Stimulated activated naive CD8-positive, alpha-beta T cell treated with anti-CD3 and anti-CD28 coated beads, Interleukin-15, Interleukin-2, amounts not matched to agents 100 ng/mL and 50 ng/mL, for 24 hours (primary cell): ENCODE measurements at regions not wholly inside any gene's neighbourhood (a gene's known extent, or its start where the extent isn't known, plus 50 kb on each side); places are given as distances from the start of the nearest gene placed in this dataset.

ENCODE experiments used
- H3K27ac Mint-ChIP-seq: one replicate; pipeline ENCODE4 v1.8.0; 2021; ENCODE audit warnings: mild to moderate bottlenecking, mixed read lengths
- H3K27me3 Mint-ChIP-seq: one replicate; pipeline ENCODE4 v1.8.0; 2021; ENCODE audit warnings: mixed read lengths
- H3K36me3 Mint-ChIP-seq: one replicate; pipeline ENCODE4 v1.8.0; 2021; ENCODE audit warnings: low read depth, mixed read lengths
- H3K4me1 Mint-ChIP-seq: one replicate; pipeline ENCODE4 v1.8.0; 2021; ENCODE audit warnings: low read depth, mixed read lengths
- H3K4me3 Mint-ChIP-seq: one replicate; pipeline ENCODE4 v1.8.0; 2021; ENCODE audit warnings: mild to moderate bottlenecking, mixed read lengths
- H3K9me3 Mint-ChIP-seq: one replicate; pipeline ENCODE4 v1.8.0; 2021; ENCODE audit warnings: mixed read lengths

- H3K36me3 Mint-ChIP-seq, result no peaks in the 10 kb centered on the region
- no peak overlapping the region for H3K4me3 Mint-ChIP-seq
- no peaks in the 10 kb centered on the region for H3K4me1 Mint-ChIP-seq
- H3K27me3 Mint-ChIP-seq, result peaks cover 4% of the 10 kb centered on the region
- H3K9me3 Mint-ChIP-seq, result no peaks in the 10 kb centered on the region
- no peak overlapping the region for H3K27ac Mint-ChIP-seq
These were observed 71.0 kb upstream of the SALL3 start for GRCh38 chr18:78908462-78909260.

GRCh38 chr18:78911751-78912283 lies 67.8 kb upstream of the SALL3 start:
- H3K27ac Mint-ChIP-seq, result no peak overlapping the region
- no peaks in the 10 kb centered on the region for H3K4me1 Mint-ChIP-seq
- no peaks in the 10 kb centered on the region for H3K36me3 Mint-ChIP-seq
- no peak overlapping the region for H3K4me3 Mint-ChIP-seq
- no peaks in the 10 kb centered on the region for H3K27me3 Mint-ChIP-seq
- no peaks in the 10 kb centered on the region for H3K9me3 Mint-ChIP-seq

- Mint-ChIP-seq H3K9me3 (peaks cover 3% of the 10 kb centered on the region), H3K27me3 (peaks cover 3% of the 10 kb centered on the region), H3K36me3 (no peaks in the 10 kb centered on the region), H3K4me3 (no peak overlapping the region), H3K4me1 (no peaks in the 10 kb centered on the region), H3K27ac (no peak overlapping the region)
These were observed 67.3 kb upstream of the SALL3 start for GRCh38 chr18:78912336-78912735.

GRCh38 chr18:78912844-78913243 lies 66.8 kb upstream of the SALL3 start:
- Mint-ChIP-seq H3K4me1 (no peaks in the 10 kb centered on the region), H3K27ac (no peak overlapping the region), H3K27me3 (peaks cover 5% of the 10 kb centered on the region), H3K36me3 (no peaks in the 10 kb centered on the region), H3K9me3 (peaks cover 6% of the 10 kb centered on the region), H3K4me3 (no peak overlapping the region)

- H3K36me3 Mint-ChIP-seq, result no peaks in the 10 kb centered on the region
- H3K9me3 Mint-ChIP-seq, result peaks cover 9% of the 10 kb centered on the region
- H3K4me1 Mint-ChIP-seq, result no peaks in the 10 kb centered on the region
- H3K4me3 Mint-ChIP-seq, result no peak overlapping the region
- H3K27ac Mint-ChIP-seq, result no peak overlapping the region
- peaks cover 5% of the 10 kb centered on the region for H3K27me3 Mint-ChIP-seq
These were observed 66.2 kb upstream of the SALL3 start for GRCh38 chr18:78913395-78913794.

- H3K36me3 Mint-ChIP-seq, result no peaks in the 10 kb centered on the region
- no peak overlapping the region for H3K4me3 Mint-ChIP-seq
- H3K27me3 Mint-ChIP-seq, result peaks cover 5% of the 10 kb centered on the region
- peaks cover 9% of the 10 kb centered on the region for H3K9me3 Mint-ChIP-seq
- no peak overlapping the region for H3K27ac Mint-ChIP-seq
- H3K4me1 Mint-ChIP-seq, result no peaks in the 10 kb centered on the region
These were observed 65.8 kb upstream of the SALL3 start for GRCh38 chr18:78913830-78914231.

- peaks cover 9% of the 10 kb centered on the region for H3K9me3 Mint-ChIP-seq
- H3K4me3 Mint-ChIP-seq, result no peak overlapping the region
- peaks cover 5% of the 10 kb centered on the region for H3K27me3 Mint-ChIP-seq
- no peaks in the 10 kb centered on the region for H3K4me1 Mint-ChIP-seq
- no peak overlapping the region for H3K27ac Mint-ChIP-seq
- H3K36me3 Mint-ChIP-seq, result no peaks in the 10 kb centered on the region
These were observed 65.2 kb upstream of the SALL3 start for GRCh38 chr18:78914249-78914935.

- peaks cover 5% of the 10 kb centered on the region for H3K27me3 Mint-ChIP-seq
- H3K9me3 Mint-ChIP-seq, result peaks cover 9% of the 10 kb centered on the region
- H3K4me1 Mint-ChIP-seq, result no peaks in the 10 kb centered on the region
- no peaks in the 10 kb centered on the region for H3K36me3 Mint-ChIP-seq
- H3K27ac Mint-ChIP-seq, result no peak overlapping the region
- H3K4me3 Mint-ChIP-seq, result no peak overlapping the region
These were observed 64.1 kb upstream of the SALL3 start for GRCh38 chr18:78915446-78916008.

GRCh38 chr18:78918707-78919106 lies 60.9 kb upstream of the SALL3 start:
- Mint-ChIP-seq H3K27ac (no peak overlapping the region), H3K4me3 (no peak overlapping the region)

GRCh38 chr18:78919956-78920355 lies 59.7 kb upstream of the SALL3 start:
- Mint-ChIP-seq H3K4me1 (no peaks in the 10 kb centered on the region), H3K27me3 (peaks cover 5% of the 10 kb centered on the region), H3K36me3 (no peaks in the 10 kb centered on the region), H3K4me3 (no peak overlapping the region), H3K9me3 (peaks cover 9% of the 10 kb centered on the region), H3K27ac (no peak overlapping the region)

More at GRCh38 chr18:78918707-78919106, 60.9 kb upstream of the SALL3 start:
- H3K4me1 Mint-ChIP-seq, result no peaks in the 10 kb centered on the region
- H3K27me3 Mint-ChIP-seq, result peaks cover 5% of the 10 kb centered on the region
- no peaks in the 10 kb centered on the region for H3K36me3 Mint-ChIP-seq
- peaks cover 9% of the 10 kb centered on the region for H3K9me3 Mint-ChIP-seq

- Mint-ChIP-seq H3K4me3 (no peak overlapping the region), H3K27ac (no peak overlapping the region), H3K4me1 (no peaks in the 10 kb centered on the region), H3K9me3 (peaks cover 9% of the 10 kb centered on the region), H3K27me3 (peaks cover 5% of the 10 kb centered on the region), H3K36me3 (no peaks in the 10 kb centered on the region)
These were observed 59.0 kb upstream of the SALL3 start for GRCh38 chr18:78920456-78921138.

- no peaks in the 10 kb centered on the region for H3K27me3 Mint-ChIP-seq
- no peaks in the 10 kb centered on the region for H3K4me1 Mint-ChIP-seq
- H3K9me3 Mint-ChIP-seq, result peaks cover 3% of the 10 kb centered on the region
- no peak overlapping the region for H3K27ac Mint-ChIP-seq
- H3K4me3 Mint-ChIP-seq, result no peak overlapping the region
- no peaks in the 10 kb centered on the region for H3K36me3 Mint-ChIP-seq
These were observed 56.8 kb upstream of the SALL3 start for GRCh38 chr18:78922856-78923255.

GRCh38 chr18:78924301-78924700 lies 55.3 kb upstream of the SALL3 start:
- Mint-ChIP-seq H3K4me3 (no peak overlapping the region), H3K4me1 (no peaks in the 10 kb centered on the region), H3K9me3 (no peaks in the 10 kb centered on the region), H3K36me3 (no peaks in the 10 kb centered on the region), H3K27ac (no peak overlapping the region), H3K27me3 (no peaks in the 10 kb centered on the region)

GRCh38 chr18:78924786-78925540 lies 54.7 kb upstream of the SALL3 start:
- no peak overlapping the region for H3K27ac Mint-ChIP-seq
- H3K36me3 Mint-ChIP-seq, result no peaks in the 10 kb centered on the region
- no peak overlapping the region for H3K4me3 Mint-ChIP-seq
- H3K27me3 Mint-ChIP-seq, result no peaks in the 10 kb centered on the region
- no peaks in the 10 kb centered on the region for H3K4me1 Mint-ChIP-seq
- no peaks in the 10 kb centered on the region for H3K9me3 Mint-ChIP-seq
